Gastrocnemius medialis (tissue), 4 donors: ENCODE measurements at regions not wholly inside any gene's neighbourhood (a gene's known extent, or its start where the extent isn't known, plus 50 kb on each side); places are given as distances from the start of the nearest gene placed in this dataset.

Experiments used
- CTCF ChIP-seq, 5 experiments: fragments of 450-650 bp in 3 of 5; fragments of 200-600 bp in 2 of 5; sonication (generic) in 2 of 5; IDR thresholded peaks in 4 of 5; conservative IDR thresholded peaks in 1 of 5; 1 replicate in 4 of 5; 2 replicates in 1 of 5; pipeline ENCODE4 v1.5.1; 2016 to 2019; ENCODE audit warnings: antibody characterized with exemption in 5 of 5, mild to moderate bottlenecking in 3 of 5, moderate library complexity in 3 of 5
- POLR2A ChIP-seq, 2 donors: fragments of 450-650 bp; IDR thresholded peaks; one replicate each; pipeline ENCODE4 v1.6.1; 2017; ENCODE audit warnings: antibody characterized with exemption in 2 of 2, mild to moderate bottlenecking in 2 of 2, moderate library complexity in 2 of 2

GRCh38 chr13:106403280-106403679, 132.2 kb downstream of the EFNB2 start:
- no peak for TF ChIP-seq CTCF (IDR thresholded peaks at IDR 0.05 in 4 of 5, conservative IDR thresholded peaks at IDR 0.05 in 1 of 5)
- no peak for TF ChIP-seq POLR2A (IDR thresholded peaks at IDR 0.05)
